GM19023 (cell line): ENCODE measurements at regions not wholly inside any gene's neighbourhood (a gene's known extent, or its start where the extent isn't known, plus 50 kb on each side); places are given as distances from the start of the nearest gene placed in this dataset.

ENCODE experiments used
- ATAC-seq: cut with Tn5 transposase; IDR thresholded peaks from one replicate; pipeline ENCODE4 v1.9.1; 2021; ENCODE audit warnings: mild to moderate bottlenecking, moderate library complexity; ENCODE audit not compliant: unreplicated experiment

GRCh38 chr2:215522237-215522636 is 86.4 kb upstream of the FN1 start:
- ATAC-seq, result no peak

DNA sequence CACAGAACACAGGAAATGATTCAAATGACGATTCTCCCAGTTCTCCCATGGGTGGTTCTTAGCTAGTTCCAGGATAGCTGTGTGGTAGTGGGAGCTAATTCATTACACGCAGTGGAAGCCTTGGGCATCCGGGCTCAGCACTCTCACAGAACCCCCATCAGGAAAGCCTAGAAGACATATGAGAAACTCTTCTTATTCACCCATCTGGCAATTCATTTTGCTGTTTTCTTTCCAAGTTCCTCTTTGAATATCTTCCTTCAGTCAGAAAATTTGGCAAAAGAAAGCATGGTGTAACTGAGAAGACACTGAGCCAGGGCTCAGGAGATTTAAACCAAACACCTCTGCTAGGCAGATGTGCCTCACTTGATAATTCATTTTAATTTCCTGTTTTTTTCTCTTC is 85.2 kb upstream of the FN1 start:
- ATAC-seq, result no peak

- no peak for ATAC-seq
Observed at GRCh38 chr2:215517391-215517790, 81.5 kb upstream of the FN1 start.

GRCh38 chr2:215514516-215514915 is 78.6 kb upstream of the FN1 start:
- no peak for ATAC-seq

DNA sequence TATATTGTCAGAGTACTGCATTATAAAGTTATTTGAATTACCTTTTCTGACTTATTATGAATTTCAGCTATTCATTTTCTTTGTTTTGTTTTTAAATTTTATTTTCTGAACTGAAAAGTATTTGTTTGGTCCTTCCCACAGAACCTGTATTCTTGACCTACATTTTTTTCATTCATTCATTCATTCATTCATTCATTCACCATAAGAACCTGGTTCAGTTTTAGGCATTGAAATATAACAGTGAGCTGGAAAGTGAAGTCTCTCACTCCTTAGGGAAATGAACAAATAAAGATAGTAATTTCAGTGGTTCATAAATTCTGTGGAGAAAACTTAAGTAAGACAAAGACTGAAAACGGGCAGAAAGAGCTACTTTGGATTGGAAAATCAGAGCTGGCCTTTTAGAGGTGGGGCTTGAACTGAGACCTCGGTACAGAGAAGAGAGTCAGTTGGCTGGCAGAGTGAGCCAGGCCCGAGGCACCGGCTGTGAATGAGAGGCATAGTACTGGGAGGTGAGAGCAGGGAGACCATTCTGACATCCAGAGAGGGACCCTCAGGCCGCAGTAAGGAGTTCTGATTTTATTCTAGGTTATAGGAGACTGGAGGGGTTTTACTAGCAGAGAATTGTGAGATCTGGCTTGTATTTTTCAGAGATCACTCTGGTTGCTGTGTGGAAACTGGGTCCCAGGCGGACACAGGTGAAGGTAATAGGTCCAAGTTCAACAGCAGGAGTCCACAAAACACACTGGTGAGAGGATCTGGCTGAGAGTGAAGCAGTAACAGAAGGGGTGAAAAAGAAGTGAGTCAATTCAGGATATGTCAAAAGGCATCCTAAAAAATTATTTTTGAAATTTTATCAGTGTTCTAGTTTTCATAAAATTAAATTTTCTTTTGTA is 75.8 kb upstream of the FN1 start:
- ATAC-seq, result no peak

- ATAC-seq, result no peak
Observed at GRCh38 chr2:215507836-215508235, 72.0 kb upstream of the FN1 start.

DNA sequence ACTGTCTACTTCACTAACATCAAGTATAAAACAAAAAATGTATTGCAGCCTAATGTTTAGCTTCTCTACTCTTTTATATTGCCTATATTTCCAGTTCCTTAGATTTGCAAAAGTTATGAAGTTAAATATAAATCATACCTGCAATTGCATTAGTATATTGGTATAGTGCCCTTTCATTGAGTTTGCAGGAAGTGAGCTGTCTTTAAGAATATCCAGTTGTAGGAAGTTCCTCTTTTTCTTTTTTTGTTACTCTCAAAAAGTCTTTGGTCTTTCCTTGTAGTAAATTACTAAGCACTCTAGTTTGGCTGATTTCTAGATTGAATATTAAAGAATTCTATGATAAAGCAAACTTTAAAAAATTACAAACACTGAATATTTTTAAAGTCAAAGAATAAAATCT is 71.3 kb upstream of the FN1 start:
- no peak for ATAC-seq

GRCh38 chr2:215506604-215506990 is 70.7 kb upstream of the FN1 start:
- ATAC-seq, result no peak

GRCh38 chr2:215505044-215505786 is 69.3 kb upstream of the FN1 start:
- ATAC-seq, result no peak

GRCh38 chr2:215504547-215504946 is 68.7 kb upstream of the FN1 start:
- ATAC-seq, result no peak

DNA sequence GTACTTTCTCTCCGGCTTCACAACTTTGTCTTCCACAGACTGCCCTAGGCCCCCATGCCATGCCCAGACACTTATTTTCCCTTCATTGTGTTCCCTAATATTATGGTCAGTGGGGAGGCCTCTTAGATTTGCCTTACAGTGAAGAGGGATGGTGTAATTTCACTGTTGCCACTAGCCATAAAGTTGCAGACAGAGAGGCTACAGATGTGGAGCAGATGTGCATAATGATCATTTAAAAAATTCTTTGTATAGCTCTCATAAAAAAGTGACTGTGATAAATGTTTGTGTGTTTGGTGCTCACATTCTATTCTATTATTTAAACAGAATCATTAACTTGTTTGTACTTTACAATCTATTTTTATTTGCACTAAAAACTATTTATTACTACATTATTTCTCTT is 67.5 kb upstream of the FN1 start:
- ATAC-seq, result no peak

DNA sequence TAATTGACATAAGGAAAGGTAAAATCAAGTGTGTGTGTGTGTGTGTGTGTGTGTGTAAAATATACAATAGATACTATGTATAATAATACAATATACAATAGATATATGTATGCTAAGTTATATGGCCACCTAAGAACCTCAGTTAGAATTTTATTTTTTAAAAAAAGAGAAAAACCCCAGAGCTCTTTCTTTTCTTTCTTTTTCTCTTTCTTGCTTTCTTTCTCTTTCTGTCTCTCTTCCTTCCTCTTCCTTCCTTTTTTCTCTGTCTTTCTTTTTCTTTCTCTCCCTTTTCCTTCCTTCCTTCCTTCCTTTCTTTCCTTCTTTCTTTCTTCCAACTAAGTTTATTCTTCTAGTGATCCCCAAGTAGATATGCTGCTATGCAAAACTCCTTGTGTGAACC is 64.6 kb upstream of the FN1 start:
- no peak for ATAC-seq

- ATAC-seq, result no peak
Observed at GRCh38 chr2:215499331-215499730, 63.5 kb upstream of the FN1 start.

DNA sequence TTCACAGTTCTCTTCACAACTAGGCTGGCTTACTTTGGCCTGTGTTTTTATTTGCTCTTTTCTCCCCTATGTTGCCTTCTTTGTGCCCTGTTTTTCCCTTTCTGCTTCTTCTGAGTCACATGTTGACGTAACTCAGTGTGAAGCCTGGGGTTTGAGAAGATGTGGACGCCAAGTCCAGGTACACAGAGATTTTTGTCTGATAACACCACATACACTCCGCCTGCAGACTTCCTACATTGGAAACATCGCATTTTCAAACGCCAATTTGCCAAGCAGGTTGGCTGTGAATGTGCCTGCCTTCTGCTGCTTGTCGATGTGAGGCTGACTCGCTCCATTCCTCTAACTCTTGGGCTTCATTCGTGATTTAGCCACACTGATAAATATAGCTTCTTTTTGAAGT is 62.6 kb upstream of the FN1 start:
- no peak for ATAC-seq

DNA sequence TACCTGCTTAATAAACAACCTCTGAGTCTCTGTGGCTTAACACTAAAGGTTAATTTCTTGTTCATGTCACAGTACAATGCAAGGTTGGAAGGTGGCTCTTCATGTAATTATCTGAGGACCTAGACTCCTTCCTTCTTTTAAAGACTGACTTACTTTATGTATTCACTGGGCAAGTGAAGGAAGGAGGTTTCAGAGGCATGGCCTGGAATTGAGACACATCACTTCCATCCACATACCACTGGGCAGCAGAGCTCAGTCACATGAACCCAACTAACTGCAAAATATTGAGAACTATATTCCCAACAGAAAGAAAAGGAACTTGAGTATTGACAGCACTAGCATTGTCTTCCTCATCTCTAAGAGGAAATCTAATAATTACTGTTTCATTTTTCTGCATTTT is 57.5 kb upstream of the FN1 start:
- ATAC-seq, result no peak

DNA sequence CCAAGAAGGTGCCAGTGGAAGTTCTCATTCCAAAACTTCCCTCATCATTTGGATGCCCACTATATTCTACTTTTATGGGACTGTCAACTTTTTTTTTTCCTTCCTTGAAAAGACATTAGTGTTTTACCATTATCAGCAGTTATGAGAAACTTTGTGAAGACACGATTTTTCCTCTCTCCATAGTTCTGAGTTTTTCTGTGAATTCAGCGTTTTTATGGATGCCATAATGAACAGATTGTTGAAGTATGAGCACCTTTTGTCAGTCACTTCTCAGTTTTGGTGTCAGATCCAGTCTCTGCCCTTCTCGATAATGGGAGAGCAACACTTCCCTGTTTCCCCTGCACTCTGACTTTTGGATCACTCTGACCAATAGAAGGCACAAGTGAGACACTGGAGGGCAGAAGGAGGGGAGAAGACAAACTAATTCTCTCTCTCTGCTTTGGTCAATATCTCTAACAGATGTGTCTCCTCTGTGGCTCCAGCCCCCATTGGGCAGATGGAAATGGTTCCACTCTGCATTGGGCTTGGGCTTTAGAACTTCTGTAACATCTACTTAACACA is 53.5 kb upstream of the FN1 start:
- ATAC-seq, result no peak

DNA sequence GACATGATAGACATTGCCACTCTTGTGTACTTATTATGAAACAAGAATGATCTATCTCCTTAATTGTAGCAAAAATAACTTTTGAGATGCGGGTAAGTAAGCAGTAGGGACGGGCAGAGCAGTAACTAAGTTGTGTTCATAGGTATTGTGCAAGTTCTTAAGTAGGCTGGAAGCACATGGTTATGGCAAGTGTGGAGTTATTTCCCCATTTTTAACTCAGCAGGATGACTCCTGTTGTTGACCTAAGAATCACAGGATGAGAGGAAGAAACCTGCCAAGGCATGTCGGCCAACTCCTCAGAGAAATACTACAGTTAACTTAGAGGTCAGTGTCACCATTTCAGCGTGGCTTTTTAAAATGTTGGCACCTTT is 51.1 kb upstream of the FN1 start:
- no peak for ATAC-seq

GRCh38 chr2:215486291-215487001 is 50.6 kb upstream of the FN1 start:
- ATAC-seq, result no peak
